ENCODE measurements at regions not wholly inside any gene's neighbourhood (a gene's known extent, or its start where the extent isn't known, plus 50 kb on each side); places are given as distances from the start of the nearest gene placed in this dataset.

DNA sequence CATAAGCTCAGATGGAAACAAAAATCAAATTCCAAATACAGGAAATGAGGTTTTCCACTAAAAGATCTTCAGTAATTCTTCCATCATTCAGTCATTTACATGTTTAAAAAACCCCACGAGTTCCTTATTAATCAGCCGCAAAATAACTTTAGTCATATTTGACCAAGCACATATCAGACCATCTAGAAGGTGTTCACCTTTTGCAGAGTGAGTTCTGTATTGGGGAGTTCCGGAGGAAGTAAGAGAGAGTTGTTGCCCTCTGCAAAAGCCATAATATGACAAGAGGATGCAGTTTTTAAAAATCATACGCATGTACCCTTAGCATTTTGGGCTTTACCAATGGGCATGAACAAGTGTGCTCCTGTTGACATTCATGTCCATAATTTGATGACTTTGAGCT is 61.6 kb downstream of the CCR1 start:
- no peak for DNase-seq (ENCODE audit: low read depth)

DNA sequence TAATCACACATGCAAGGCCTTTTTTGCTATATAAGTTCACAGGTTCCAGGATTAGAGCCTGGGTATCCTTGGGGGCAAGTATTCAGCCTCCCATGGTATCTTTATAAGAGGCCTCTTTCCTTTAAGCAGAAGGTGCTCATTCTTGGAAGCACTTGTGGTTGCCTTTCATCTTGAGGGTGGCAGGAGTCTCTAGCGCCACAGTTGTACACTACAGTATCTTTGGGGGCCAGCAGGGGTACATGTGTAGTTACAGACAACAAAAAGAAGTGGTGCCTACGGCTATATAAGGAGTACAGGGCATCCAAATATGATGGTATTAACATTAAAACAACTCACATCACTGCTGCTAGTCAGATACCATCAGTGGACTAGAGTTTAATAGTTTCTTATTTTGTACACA is 62.1 kb downstream of the CCR1 start:
- DNase-seq (ENCODE audit: low read depth): no peak

DNA sequence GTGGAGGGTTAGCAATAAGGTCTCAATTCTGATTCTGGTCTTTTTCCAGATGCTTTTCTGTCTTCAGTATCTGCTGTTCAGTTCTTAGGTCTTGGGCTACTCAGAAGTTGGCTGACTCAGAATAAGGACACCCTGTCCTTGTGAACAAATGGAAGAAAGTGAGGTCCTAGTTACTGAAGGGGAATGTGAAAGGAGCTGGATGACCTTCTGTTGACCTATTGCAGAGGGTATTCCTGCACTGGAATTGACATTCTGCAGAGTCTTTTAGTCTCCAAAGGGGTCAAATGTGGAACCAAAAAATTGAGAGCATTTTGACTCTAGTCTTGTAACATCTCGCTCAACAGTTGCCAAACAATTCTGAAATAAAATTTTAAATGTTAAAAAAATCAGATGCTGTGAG is 63.0 kb downstream of the CCR1 start:
- DNase-seq (ENCODE audit: low read depth): no peak

DNA sequence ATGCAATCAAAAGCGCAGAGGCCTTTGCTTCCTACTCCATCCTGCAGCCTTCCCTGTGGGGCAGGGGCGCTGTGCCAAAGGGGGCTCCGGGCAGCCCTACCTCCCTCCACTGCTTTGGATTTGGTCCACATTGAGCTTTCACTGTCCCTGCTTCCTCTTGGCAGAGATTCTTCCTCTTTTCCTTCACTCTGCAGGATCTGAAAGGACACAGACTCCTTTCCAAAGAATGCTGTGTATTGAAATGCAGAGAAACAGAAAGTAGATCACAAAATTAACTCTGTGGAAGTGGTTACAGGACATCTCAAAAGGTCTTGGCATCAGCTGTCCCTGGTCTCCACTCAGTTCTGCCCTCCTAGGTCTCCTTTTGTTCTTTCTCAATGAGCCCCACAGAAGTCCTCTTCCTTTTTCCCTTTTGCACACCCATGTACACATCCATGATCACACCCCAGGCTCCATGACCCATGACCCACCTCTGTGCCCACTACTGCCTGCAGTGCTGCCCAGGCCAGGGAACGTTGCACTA is 64.1 kb downstream of the CCR1 start:
- DNase-seq (ENCODE audit: low read depth): no peak

DNA sequence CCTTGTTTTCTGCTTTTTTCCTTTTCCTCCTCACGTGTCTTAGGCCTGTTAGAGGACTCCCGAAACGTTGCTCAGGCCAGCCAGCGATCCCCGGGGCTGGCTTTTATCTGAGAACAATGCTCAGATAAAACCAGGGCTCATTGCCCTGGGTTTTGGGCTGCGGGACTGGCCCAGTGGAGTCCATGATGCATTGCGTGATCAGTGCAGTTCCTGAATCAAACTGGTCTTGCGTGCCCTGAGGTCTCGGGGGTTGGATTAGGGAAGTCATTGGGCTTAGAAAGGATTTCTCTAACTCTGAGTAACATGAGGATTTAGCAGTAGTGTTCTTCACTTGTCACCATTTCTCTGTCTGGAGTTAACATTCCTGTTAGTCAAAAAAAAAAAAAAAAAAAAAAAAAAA is 66.3 kb downstream of the CCR1 start:
- DNase-seq (ENCODE audit: low read depth): no peak

DNA sequence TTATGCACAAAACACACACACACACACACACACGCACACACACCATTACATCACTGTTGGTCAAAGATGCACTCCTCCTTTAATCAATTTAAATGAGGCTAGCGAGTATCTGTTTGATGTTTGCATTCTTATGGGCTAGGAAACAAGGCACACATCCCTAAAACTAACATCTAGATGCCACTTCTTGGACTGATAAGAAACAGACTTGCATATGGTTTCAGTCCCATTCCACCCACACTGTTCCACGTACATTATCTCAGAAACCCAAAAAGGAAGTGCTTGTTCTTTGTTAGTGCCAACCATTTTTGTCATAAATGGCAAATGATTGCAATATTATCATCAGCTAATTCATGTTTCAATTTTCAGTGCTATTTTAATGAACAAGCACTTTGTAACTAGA is 69.5 kb downstream of the CCR1 start:
- no peak for DNase-seq (ENCODE audit: low read depth)

DNA sequence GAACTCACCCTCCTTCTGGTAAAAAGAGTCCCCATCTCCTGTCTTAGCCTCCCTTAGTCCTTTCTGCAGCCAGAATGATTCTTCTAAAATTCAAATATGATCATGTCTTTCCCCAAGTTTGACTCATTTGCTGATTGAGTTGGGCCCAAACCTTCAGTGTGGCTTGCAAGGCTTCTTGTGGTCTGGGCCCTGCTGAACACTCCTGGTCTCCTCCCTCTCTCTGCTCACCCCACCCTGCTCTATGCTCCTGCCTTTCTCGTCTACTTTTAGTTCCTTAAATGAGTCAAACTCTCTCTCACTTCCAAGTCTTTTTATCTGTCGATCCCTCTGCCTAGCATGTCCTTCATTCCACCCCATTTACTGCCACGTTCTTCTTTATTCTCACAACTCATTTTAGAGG is 72.6 kb downstream of the CCR1 start:
- no peak for DNase-seq (ENCODE audit: low read depth)

DNA sequence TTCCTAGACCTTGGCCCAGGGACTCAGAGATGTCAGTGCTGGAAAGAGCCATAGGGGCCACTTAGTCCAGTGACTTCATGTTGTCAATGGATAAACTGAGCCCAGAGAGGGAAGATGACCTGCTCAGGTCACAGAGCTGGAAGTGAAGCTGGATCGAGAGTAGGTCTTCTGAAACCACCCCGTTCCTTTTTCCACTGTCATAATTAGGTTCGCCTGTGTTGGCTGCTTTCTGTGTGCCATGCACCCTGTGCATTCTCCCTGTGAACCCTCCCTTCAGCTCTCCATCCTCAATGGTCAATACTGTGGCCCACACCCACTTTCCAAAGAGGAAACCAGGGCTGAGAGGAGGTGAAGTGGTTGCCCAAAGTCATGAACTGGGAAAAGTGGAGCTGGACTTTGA is 74.8 kb downstream of the CCR1 start:
- no peak for DNase-seq (ENCODE audit: low read depth)

DNA sequence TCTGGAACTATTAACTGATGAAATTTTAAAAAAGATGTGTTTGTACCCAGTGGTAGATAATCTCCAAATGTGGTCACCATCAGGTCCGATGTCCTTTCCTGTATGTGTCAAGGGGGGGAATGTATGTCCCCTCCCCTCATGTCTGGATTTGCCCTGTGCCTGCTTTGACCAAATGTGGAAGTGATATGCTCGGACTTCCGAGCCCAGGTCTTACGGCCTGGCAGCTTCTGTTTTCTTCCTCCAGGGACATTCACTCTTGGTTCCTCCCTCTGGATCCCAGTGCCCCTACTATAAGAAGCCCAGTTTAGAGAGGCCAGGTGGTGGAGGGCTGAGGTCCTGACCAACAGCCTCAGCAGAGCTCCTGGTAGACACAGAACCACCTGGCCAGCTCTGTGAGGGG is 75.5 kb downstream of the CCR1 start:
- DNase-seq (ENCODE audit: low read depth): no peak

DNA sequence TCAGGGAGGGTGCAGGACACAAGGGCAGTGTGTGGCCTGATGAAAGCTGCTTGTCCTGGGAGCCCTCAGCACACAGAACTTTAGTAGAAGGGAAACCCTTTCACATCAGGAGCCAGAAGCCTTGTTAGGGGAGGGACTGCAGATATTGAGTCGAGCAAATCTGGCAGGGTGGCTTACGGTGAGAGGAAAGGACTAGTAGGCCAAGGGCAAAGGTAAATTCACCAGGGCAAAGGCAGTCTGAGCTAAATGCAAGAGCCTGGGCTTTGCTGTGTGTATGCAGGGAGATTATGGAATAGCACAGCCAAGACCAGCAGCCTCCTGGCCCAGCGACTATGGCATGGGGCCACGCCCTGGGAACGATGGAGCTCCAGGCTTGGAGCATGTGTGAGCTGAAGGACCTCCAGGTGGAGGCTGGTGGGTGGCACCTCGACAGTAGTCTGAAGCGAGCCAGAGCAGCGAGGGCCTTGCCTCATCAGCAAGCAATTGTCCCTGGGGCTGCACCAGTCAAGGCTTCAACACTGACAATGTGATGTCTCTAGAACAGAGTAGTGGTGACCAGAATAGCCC is 76.1 kb downstream of the CCR1 start:
- no peak for DNase-seq (ENCODE audit: low read depth)

DNA sequence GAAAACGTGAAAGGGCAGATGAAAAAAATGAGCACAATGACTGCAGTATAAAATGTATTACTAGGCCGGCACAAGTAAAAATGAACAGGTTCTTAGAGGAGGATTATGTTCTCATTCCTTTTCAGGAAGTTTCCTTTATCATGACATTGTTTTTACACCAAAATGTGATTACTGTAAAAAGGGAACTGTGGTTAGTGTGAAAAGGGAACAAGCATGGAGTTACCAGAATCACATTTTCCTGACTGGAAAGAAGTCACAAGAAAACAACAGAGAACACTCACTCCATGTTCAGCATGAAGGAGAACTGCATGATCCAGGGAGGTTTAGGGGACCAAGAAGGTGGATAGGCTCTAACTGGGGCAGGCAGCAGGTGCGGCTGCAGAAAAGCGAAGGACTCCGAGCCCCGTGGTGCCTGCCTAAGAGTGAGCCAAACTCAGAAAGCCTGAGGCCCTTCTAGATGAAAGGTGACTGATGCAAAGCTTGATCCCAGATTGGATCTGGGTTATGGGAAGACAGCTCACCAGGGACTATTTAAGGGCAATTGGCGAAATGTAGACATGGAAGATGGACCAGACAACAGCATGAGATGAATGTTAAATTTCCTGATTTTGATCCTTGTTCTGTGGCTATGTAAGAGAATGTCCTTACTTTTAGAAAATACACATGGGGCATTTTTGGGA is 77.3 kb downstream of the CCR1 start:
- DNase-seq (ENCODE audit: low read depth): no peak

DNA sequence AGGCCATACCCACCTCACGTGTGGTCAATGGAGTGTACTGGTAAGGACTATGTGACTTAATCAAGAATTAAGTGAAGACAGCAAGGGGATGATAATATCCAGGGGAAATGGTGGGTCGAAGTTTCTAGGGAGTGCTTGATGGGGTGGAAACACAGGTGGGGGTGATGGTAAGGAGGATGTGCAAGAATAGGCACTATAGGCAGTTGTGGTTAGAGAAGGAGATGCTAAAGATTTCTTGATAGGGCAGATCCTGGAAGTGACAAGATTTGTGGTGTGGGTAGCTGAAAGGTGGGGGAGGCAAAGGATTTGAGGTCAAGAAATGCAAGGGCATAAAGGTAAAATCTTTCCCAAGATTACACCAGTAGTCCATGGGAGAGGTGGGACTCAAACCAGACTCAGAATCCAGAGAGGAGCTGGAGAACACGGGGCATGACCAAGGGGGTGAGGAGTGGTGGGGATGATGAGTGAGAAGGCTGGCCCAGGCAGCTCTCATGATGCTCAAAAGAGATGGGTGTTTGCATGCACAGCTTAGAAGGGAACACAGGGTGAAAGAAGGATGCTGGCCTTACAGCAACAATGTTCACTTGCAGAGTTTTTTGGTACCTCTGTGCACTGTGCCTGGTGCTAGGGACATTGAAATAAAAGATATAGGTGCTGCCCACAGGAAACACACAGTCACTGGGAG is 78.4 kb downstream of the CCR1 start:
- DNase-seq (ENCODE audit: low read depth): no peak

DNA sequence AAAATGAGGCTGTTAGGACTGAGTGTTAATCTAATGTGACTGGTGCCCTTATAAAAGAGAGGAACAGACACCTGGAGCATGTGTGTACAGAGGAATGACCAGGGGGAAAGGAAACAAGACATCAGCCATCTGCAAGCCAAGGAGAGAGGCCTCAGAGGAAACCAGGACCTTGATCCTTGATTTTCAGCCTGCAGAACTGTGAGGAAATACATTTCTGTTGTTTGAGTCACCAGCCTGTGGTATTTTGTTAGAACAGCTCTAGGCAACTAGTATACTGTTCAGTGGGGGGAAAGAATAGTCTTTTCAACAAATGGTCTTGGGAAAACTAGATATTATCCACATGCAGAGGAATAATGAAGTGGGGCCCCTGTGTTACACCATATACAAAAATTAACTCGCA is 80.6 kb downstream of the CCR1 start:
- no peak for DNase-seq (ENCODE audit: low read depth)

DNA sequence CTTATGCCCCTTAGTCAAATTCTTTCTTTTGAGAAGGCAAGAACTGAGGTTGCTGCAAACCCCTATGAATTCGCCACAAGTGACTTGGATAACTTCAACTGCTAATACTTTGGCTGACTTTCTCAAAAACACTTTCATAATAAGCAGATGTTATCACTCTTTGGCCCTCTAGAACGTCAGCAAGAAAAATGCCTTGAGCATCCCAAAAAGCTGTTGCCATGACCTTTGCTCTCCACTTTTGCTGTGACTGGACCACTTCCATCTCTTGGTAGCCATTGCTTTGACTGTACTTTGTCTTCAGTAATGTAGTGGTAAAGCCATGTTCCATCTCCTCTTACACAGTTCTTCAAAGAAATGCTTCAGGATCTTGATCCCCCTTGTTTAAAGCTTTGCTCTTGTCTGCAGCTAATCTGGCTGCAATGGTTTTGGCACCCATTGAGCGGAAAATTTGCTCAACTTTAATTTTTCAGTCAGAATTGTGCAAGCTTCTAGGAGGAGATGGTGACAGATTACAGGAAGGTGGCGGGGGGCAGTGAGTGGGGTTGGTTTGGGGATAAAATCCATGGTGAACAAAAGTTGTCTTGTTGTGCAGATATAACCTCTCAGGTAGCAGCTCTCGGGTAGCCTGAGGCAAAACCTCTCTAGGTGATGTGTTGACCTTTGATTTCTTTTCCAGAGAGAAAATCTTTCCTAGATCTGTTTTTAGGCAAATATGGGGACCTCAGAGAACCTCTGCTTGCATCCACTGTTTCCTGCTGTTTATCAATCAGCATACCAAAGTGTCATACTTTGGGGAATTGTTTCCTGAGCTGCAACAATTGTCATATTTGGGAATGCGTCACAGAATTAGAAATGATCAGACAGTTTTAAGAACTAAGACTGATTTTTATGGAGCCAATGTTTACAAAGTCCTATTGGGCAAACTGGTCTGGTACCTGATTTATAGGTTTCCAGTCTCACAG is 83.6 kb downstream of the CCR1 start:
- DNase-seq (ENCODE audit: low read depth): no peak

DNA sequence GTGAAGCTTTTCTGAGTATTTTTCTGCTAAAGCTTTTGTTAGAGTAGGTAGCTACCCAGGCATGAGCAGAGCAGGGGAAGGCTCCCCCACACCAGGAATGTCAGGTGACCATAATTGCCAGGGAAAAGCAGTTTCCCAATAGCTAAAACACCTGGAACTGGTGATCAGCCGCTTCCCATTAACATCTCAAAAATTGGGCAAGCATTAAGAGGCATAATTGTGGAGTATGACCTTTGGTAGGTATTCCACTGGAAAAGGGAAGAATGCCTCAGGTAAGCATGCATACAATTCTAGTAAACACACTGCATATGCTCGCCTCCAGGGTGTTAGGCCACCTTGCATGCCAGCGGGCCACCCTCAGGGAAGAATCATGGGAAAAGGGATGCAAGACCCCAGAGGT is 84.5 kb downstream of the CCR1 start:
- no peak for DNase-seq (ENCODE audit: low read depth)

DNA sequence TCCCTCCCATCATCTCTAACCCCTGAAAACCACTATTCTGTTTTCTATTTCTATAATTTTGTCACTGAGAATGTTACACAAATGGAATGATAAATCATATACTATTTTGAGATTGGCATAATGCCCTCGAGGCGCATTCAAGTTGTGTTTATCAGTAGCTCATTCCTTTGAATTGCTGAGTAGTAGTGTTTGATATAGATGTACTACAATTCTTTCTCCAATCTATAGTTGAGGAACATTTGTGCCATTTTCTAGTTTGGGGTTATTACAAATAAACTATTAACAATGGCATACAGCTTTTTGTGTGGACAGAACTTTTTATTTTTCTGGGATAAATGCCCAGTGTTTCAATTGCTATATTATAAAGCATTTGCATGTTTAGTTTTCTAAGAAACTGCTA is 86.0 kb downstream of the CCR1 start:
- no peak for DNase-seq (ENCODE audit: low read depth)

DNA sequence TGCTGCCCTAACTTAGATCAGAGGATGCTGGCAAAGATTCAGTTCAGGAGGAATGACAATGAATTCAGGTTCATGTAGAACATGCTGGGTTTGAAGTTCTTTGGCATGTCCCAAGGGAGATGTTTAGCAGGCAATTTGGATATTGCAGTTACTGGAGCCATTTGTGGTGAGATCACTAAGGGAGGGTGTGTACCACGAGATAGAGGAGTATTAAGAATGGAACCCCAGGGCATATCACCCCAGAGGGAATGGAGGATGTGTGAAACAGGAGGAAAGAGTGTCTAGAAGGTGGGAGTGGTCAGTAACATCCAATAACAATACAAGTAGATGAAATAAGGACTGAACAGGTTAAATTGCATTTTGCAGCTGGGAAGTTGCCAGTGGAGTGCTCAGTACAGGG is 87.1 kb downstream of the CCR1 start:
- DNase-seq (ENCODE audit: low read depth): no peak

DNA sequence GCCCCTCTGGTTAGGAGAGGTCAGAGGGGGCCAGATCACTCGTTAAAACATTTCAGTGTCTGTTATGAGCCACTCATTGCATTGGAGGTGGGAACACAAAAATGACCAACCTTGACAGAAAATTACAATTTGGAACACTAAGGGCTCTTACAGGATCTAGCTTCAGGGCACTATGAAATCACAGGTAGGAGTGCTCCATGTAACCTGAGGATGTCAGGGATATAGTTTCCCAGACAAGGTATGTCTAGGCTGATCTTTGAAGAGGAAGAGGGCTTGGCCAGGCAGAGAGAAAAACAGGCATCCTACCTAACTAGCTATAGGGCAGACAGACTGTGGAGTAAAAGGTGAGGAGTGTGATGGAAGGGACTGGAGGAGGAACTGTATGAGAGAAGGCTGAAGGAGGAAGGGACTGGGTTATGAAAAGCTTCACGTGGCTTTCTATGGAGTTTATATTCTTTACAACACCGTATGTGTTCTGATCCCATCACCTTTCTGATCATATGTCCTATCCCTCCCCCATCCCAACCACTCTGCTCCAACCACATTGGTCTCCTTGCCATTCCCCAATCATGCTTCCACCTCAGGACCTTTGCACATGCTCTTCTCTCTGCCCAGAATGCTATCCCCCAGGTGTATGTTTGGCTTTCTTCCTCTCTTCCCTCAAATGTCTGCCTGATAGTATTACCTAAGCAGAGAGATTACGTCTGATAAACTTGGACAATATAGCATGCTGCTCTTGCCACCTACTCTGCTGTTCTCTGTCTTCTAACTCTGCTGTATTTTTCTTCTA is 88.2 kb downstream of the CCR1 start:
- DNase-seq (ENCODE audit: low read depth): no peak

DNA sequence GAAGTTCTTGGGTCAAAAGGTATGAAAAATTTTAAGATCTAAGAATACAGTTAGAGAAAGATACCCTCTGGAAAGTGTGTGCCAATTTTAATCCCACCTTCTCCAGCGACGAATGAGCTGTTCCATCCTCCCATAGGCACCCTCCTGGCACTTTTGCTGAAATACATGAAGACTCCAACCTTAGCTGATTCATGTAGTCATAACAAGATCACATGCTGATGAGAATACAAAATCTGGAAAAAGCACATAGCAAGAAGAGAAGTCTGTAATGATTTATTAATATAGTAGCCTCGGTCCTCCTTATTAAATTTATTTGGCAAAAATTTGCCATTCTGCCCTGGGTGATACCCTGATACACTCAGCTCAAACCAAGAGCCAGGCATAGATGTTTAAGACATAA is 88.9 kb downstream of the CCR1 start:
- no peak for DNase-seq (ENCODE audit: low read depth)

DNA sequence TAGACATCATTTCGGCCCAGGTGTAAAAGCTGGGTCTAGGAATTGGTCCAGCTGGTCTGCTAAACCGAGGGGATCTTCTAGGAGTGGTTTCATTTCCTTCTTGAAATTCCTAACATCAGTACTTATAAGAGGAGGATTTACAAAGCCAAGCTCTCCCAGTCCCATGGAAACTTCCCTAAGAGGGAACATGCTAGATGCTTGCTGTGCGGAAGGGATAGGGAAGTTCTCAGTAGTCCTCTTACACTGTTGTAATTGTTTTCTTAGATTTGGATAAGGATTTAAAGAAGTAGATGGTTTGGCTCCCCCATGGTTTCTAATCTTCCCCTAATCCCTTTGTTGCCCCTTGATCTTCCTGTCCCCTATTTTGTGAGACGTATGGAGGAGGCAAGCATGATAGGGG is 89.7 kb upstream of the XCR1 start:
- no peak for DNase-seq (ENCODE audit: low read depth)

DNA sequence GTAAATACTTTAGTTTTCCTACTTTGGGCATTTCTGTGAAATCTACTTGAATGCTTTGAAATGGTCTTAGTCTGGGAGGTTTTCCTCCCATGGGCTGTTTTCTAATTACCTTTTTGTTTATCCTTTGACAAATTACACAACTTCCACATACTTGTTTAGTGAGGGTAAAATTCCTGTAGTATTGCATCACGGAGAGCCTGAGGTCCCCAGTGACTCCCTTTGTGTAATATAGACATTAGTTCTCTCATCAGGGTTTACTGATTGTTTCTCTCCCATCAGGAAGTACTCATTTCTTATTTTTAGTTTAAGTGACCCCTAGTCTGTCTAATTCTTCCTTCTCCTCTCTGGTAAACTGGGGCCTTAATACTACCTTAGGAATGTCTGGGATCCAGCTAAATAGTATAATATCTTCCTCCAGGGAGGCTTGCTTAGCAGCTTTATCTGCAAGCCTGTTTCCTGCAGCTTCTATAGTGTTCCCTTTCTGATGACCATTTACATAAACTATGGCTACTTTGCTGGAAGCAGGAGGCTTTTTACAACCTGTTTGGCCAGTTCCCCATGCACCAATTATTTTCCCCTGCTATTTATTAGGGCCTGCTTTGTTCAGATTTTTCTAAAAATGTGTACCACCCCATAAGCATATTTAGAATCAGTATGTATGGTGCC is 87.2 kb upstream of the XCR1 start:
- DNase-seq (ENCODE audit: low read depth): no peak

Measured in activated T-cell treated with anti-CD3 and anti-CD28 coated beads for 48 hours (primary cell).